Uterus (tissue), 3 donors: ENCODE measurements at regions not wholly inside any gene's neighbourhood (a gene's known extent, or its start where the extent isn't known, plus 50 kb on each side); places are given as distances from the start of the nearest gene placed in this dataset.
A peak's percentile ranks its signal among the peaks of the same experiment; 100 is the strongest.

Source experiments
- DNase-seq, 2 donors: peaks; one replicate each; pipeline ENCODE4 v3.0.0-alpha.2; 2019 to 2020
- H3K27ac ChIP-seq, 2 donors: fragments of 200-600 bp; sonication (generic); 1 replicate in 1 of 2; 2 replicates in 1 of 2; pipeline ENCODE4 v1.5.1; 2016 to 2018
- H3K27me3 ChIP-seq, 2 donors: fragments of 200-600 bp; sonication (generic); one replicate each; pipeline ENCODE4 v1.5.1; 2018 to 2019; ENCODE audit warnings: control low read depth in 1 of 2
- H3K36me3 ChIP-seq, 2 donors: fragments of 200-600 bp; sonication (generic); one replicate each; pipeline ENCODE4 v1.5.1; 2019; ENCODE audit warnings: control low read depth in 1 of 2
- H3K4me1 ChIP-seq, 2 donors: fragments of 200-600 bp; sonication (generic); one replicate each; pipeline ENCODE4 v1.5.1; 2018 to 2019; ENCODE audit warnings: control low read depth in 1 of 2
- H3K4me3 ChIP-seq, 2 donors: fragments of 200-600 bp; sonication (generic); 1 replicate in 1 of 2; 2 replicates in 1 of 2; pipeline ENCODE4 v1.5.1; 2018 to 2019; ENCODE audit warnings: mild to moderate bottlenecking in 1 of 2
- H3K9me3 ChIP-seq, 2 donors: fragments of 200-600 bp; sonication (generic); one replicate each; pipeline ENCODE4 v1.5.1; 2019; ENCODE audit warnings: control low read depth in 1 of 2
- POLR2A ChIP-seq, 2 donors: fragments of 450-650 bp; IDR thresholded peaks; one replicate each; pipeline ENCODE4 v1.6.1; 2016; ENCODE audit warnings: antibody characterized with exemption in 2 of 2, mild to moderate bottlenecking in 1 of 2, moderate library complexity in 1 of 2
- intact Hi-C: fragments of 100-400 bp; cut with DNase I; formaldehyde crosslinking; loops from one replicate; pipeline ENCODE4 v1.15.1; 2023; ENCODE audit warnings: low total_unique reads
- TF ChIP-seq, protein P1 (sequence below), 4 experiments: fragments of 200-600 bp in 2 of 4; fragments of 450-650 bp in 2 of 4; sonication (generic) in 2 of 4; IDR thresholded peaks; one replicate each; pipeline ENCODE4 v1.5.1; 2016 to 2019; ENCODE audit warnings: antibody characterized with exemption in 4 of 4, mild to moderate bottlenecking in 2 of 4, moderate library complexity in 1 of 4
- donor health status: DM: yes; HTN: yes; CAD: no.

DNA sequence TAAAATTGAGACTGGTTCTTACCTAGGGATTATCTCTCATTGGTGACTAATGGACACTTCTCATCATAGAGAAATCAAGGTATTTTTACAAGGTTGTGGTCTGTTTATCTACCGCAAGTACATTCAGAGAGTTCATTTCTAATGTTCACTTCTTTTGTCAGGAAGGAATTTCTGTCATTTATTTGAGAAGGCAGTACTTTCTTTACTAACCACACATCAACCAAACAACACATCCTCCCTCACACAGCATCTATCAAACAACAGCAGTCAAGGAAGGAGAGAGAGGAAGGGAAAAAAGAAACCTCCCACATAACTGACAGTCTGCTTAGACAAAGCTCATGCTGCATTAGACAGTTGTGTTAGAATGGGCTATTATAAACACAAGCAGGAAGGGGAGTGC is 182.3 kb upstream of the KLF12 start:
- intact Hi-C loops: no loop called here
- H3K9me3 ChIP-seq: no peaks in the 10 kb centered on the region
- no peaks in the 10 kb centered on the region for H3K36me3 ChIP-seq
- no peak for DNase-seq
- H3K4me1 ChIP-seq: no peaks in the 10 kb centered on the region
- no peak for TF ChIP-seq POLR2A (IDR thresholded peaks at IDR 0.05)
- TF ChIP-seq, protein P1, sequence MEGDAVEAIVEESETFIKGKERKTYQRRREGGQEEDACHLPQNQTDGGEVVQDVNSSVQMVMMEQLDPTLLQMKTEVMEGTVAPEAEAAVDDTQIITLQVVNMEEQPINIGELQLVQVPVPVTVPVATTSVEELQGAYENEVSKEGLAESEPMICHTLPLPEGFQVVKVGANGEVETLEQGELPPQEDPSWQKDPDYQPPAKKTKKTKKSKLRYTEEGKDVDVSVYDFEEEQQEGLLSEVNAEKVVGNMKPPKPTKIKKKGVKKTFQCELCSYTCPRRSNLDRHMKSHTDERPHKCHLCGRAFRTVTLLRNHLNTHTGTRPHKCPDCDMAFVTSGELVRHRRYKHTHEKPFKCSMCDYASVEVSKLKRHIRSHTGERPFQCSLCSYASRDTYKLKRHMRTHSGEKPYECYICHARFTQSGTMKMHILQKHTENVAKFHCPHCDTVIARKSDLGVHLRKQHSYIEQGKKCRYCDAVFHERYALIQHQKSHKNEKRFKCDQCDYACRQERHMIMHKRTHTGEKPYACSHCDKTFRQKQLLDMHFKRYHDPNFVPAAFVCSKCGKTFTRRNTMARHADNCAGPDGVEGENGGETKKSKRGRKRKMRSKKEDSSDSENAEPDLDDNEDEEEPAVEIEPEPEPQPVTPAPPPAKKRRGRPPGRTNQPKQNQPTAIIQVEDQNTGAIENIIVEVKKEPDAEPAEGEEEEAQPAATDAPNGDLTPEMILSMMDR (IDR thresholded peaks at IDR 0.05): no peak
- H3K27me3 ChIP-seq: no peaks in the 10 kb centered on the region
- H3K27ac ChIP-seq: no peak overlapping the region
- H3K4me3 ChIP-seq: no peak overlapping the region

DNA sequence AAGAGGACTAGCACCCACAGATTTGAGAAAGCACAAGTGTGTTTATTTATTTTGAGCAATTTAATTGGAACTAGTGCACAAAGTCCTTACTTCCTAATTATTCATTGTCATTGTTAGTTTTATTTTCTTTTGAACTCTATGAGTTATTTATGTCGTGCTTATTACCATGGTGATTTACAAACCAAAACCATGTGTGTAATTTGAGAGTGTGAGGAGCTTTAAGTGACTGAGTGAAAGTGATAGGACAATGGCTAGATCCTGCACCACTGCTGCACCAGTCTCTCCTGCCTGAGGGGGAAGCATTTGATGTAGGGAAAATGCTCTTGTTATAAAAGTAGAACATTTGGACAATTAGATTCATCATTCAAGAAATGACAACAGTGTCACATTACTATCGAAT is 172.3 kb upstream of the KLF12 start:
- DNase-seq: no peak
- H3K36me3 ChIP-seq: no peaks in the 10 kb centered on the region
- no peaks in the 10 kb centered on the region for H3K9me3 ChIP-seq
- no peaks in the 10 kb centered on the region for H3K4me1 ChIP-seq
- TF ChIP-seq POLR2A (IDR thresholded peaks at IDR 0.05): no peak
- TF ChIP-seq, protein P1 (IDR thresholded peaks at IDR 0.05): no peak
- no peak overlapping the region for H3K27ac ChIP-seq
- no peak overlapping the region for H3K4me3 ChIP-seq
- intact Hi-C loops: no loop called here
- no peaks in the 10 kb centered on the region for H3K27me3 ChIP-seq

DNA sequence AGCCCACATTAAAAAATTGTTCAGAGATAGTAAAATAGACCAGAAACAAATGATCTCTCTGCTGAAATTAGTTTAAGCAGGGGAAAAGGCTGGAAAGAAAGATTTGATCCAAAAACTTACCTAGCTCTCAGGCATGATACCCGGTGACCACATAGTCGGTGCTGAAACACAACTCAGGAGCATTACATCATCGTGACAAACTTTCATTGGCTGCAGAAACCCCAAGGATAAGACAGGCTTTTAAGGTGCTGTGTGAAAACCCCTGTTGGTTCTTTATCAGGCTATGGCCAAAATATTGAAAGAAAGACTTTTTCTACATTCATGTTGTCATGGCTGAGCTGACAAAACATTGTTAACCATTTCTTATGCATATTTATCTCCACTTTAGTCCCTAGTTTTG is 171.7 kb upstream of the KLF12 start:
- no peak for DNase-seq
- intact Hi-C loops: no loop called here
- no peak overlapping the region for H3K27ac ChIP-seq
- H3K9me3 ChIP-seq: no peaks in the 10 kb centered on the region
- no peaks in the 10 kb centered on the region for H3K36me3 ChIP-seq
- H3K27me3 ChIP-seq: no peaks in the 10 kb centered on the region
- H3K4me1 ChIP-seq: peaks cover 0 to under 1% of the 10 kb centered on the region in 2 donors
- TF ChIP-seq, protein P1 (IDR thresholded peaks at IDR 0.05): no peak
- no peak for TF ChIP-seq POLR2A (IDR thresholded peaks at IDR 0.05)
- H3K4me3 ChIP-seq: no peak overlapping the region

DNA sequence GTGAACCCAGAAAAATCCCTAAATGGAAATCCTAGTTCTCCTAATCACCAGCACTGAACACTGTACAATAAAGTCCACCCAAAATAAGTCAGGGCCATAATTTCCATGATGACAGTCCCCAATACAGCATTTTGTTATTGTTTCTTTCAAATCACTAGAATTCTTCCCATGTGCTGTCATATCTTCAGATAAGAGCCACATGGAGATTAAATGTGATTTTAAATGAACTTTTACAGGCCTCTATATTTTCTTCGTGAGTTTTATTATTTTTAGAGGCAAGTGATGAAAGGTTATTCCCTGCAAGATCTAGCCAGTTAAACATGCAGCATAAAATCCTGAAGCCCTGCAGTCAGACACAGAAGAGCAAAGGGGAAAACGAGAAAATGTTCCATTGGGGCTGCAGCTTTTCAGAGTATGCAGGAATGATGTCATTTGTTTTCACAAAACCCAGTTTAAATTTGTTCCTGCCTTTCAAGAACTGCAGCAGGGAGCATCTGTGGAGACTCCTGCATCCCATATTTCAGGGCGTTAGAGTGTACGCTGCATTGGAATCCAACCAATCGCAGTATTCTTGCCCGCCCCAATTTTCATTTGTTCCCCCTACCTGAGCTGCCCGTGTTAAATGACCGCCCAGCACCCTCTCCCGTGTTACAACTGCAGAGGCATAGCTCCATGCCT is 167.2 kb upstream of the KLF12 start:
- Histone ChIP-seq H3K9me3 (no peaks in the 10 kb centered on the region), H3K4me1 (peaks cover 0 to 4% of the 10 kb centered on the region in 2 donors), H3K4me3 (no peak overlapping the region), H3K36me3 (no peaks in the 10 kb centered on the region), H3K27ac (peak overlapping the region; percentile 39 to 65), H3K27me3 (no peaks in the 10 kb centered on the region)
- TF ChIP-seq POLR2A (IDR thresholded peaks at IDR 0.05): no peak
- TF ChIP-seq, protein P1 (IDR thresholded peaks at IDR 0.05): no peak
- no peak for DNase-seq
- intact Hi-C loops: no loop called here

- no peak for DNase-seq
- intact Hi-C loops: no loop called here
- no peak overlapping the region for H3K4me3 ChIP-seq
- H3K27me3 ChIP-seq: no peaks in the 10 kb centered on the region
- TF ChIP-seq POLR2A (IDR thresholded peaks at IDR 0.05): no peak
- TF ChIP-seq, protein P1 (IDR thresholded peaks at IDR 0.05): no peak
- peak overlapping the region in 1 of 2 donors; percentile 39 for H3K27ac ChIP-seq
- H3K36me3 ChIP-seq: no peaks in the 10 kb centered on the region
- H3K9me3 ChIP-seq: no peaks in the 10 kb centered on the region
- H3K4me1 ChIP-seq: peaks cover 0 to 4% of the 10 kb centered on the region in 2 donors
These were observed 166.0 kb upstream of the KLF12 start for GRCh38 chr13:74300162-74300561.
